ENCODE measurements at regions not wholly inside any gene's neighbourhood (a gene's known extent, or its start where the extent isn't known, plus 50 kb on each side); places are given as distances from the start of the nearest gene placed in this dataset.

DNA sequence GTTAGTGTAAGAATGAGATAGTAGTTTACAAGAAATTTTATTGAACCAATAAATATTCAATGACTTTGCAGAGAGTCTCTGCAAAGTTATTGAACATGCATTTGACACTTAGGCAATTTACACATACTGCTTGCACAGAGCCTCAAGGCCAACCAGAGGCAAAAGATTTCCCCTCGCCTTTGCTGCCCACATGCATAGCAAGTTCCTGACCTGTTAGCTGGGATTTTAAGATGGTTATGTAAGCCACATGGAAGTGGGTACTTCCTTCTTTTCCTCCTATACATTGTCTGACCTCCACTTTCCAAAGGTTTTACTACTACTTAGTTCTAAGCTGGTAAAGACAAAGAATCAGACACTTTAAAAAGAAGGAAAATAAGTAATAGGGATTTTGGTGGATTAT is 430.1 kb upstream of the FRG1 start:
- H3K27ac ChIP-seq (replicated peaks in 1 of 4), result no peak overlapping the region
- TF ChIP-seq, protein P1, sequence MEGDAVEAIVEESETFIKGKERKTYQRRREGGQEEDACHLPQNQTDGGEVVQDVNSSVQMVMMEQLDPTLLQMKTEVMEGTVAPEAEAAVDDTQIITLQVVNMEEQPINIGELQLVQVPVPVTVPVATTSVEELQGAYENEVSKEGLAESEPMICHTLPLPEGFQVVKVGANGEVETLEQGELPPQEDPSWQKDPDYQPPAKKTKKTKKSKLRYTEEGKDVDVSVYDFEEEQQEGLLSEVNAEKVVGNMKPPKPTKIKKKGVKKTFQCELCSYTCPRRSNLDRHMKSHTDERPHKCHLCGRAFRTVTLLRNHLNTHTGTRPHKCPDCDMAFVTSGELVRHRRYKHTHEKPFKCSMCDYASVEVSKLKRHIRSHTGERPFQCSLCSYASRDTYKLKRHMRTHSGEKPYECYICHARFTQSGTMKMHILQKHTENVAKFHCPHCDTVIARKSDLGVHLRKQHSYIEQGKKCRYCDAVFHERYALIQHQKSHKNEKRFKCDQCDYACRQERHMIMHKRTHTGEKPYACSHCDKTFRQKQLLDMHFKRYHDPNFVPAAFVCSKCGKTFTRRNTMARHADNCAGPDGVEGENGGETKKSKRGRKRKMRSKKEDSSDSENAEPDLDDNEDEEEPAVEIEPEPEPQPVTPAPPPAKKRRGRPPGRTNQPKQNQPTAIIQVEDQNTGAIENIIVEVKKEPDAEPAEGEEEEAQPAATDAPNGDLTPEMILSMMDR (IDR thresholded peaks at IDR 0.05), result no peak
- TF ChIP-seq POLR2A (IDR thresholded peaks at IDR 0.05; ENCODE audit: low read depth), result no peak
- TF ChIP-seq EP300 (IDR thresholded peaks at IDR 0.05), result no peak
- no peak for TF ChIP-seq POLR2AphosphoS5 (IDR thresholded peaks at IDR 0.05)
- no peak for DNase-seq (ENCODE audit: extremely low spot score)
- H3K36me3 ChIP-seq, result no peaks in the 10 kb centered on the region
- 81% methylated on average over 1 of the region's 1 CpG for WGBS
- no peak overlapping the region for H3K4me3 ChIP-seq
- no peaks in the 10 kb centered on the region for H3K4me1 ChIP-seq
- no peaks in the 10 kb centered on the region for H3K27me3 ChIP-seq
- no peaks in the 10 kb centered on the region for H3K9me3 ChIP-seq
- intact Hi-C loops (cut with DNase I), result no loop called here

DNA sequence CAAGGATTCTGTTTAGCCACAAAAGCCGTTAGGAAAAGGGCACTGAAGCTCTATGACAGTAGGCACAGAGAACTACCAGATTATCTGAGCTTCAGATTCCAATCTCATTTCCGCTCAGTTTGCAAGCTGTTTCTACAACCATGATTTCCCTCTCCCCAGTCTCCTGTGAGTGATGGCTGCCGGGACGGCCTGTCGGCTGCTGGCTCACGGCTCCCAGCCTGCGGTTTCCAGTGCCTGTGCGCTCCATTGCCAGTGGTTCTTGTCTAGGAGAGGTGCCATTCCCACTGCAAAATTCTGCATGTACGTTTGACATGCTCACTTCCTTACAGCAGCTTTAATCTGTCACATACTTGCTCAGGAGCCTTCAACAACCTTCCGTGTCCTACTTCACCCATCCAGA is 429.1 kb upstream of the FRG1 start:
- Histone ChIP-seq H3K27me3 (no peaks in the 10 kb centered on the region), H3K27ac (replicated peaks in 1 of 4) (no peak overlapping the region), H3K4me1 (no peaks in the 10 kb centered on the region), H3K4me3 (no peak overlapping the region), H3K36me3 (no peaks in the 10 kb centered on the region), H3K9me3 (no peaks in the 10 kb centered on the region)
- TF ChIP-seq, protein P1 (IDR thresholded peaks at IDR 0.05), result no peak
- no peak for TF ChIP-seq POLR2AphosphoS5 (IDR thresholded peaks at IDR 0.05)
- TF ChIP-seq EP300 (IDR thresholded peaks at IDR 0.05), result no peak
- TF ChIP-seq POLR2A (IDR thresholded peaks at IDR 0.05; ENCODE audit: low read depth), result no peak
- WGBS, result 96% methylated on average over 10 of the region's 10 CpGs
- no peak for DNase-seq (ENCODE audit: extremely low spot score)
- intact Hi-C loops (cut with DNase I), result no loop called here

DNA sequence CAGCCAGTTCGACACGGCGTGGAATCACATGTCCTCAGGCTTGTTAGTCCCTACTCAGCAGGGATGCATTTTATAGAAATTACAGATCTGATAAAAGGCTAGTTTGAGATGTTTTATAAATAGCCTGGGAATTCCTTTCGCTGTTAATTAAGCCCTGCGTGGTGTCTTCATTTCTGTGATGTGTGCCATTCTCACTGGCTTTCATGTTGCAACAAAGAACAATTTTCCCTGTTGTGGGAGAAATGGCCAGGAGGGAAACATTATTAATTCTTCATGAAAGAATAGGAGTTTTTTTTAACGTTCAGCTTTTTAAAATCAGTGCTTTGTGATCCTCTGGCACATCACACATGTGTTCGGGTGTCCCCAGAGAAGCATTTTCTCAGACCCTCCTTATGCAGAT is 427.3 kb upstream of the FRG1 start:
- no peak for DNase-seq (ENCODE audit: extremely low spot score)
- WGBS, result 74% methylated on average over 7 of the region's 7 CpGs

DNA sequence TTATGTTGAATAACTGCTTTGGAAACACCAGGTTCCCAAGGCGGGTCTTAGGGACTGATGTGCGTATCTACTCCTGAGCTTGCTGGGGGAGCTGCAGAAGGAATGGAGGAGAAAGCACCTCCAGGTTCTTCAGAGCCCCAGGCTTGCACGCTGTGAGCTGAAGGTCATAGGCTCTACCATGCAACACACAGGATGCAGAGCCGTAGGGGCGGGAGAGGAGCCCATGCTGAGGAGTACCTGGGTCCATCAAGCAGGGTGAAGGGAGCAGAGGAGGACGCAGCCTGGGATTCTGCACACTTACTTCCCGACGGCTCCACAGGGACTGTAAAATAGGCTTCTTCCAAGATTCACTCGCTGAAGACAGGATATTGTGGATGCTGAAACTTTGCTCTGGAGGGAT is 426.5 kb upstream of the FRG1 start:
- Histone ChIP-seq H3K9me3 (no peaks in the 10 kb centered on the region), H3K4me3 (no peak overlapping the region), H3K36me3 (no peaks in the 10 kb centered on the region), H3K27ac (replicated peaks in 1 of 4) (no peak overlapping the region), H3K4me1 (no peaks in the 10 kb centered on the region), H3K27me3 (no peaks in the 10 kb centered on the region)
- TF ChIP-seq, protein P1 (IDR thresholded peaks at IDR 0.05), result no peak
- no peak for DNase-seq (ENCODE audit: extremely low spot score)
- 91% methylated on average over 9 of the region's 9 CpGs for whole genome bisulfite sequencing
- intact Hi-C loops (cut with DNase I), result no loop called here

More for the DNA sequence above, 427.3 kb upstream of the FRG1 start:
- Histone ChIP-seq H3K36me3 (no peaks in the 10 kb centered on the region), H3K27ac (replicated peaks in 1 of 4) (no peak overlapping the region), H3K4me3 (no peak overlapping the region), H3K27me3 (no peaks in the 10 kb centered on the region), H3K4me1 (no peaks in the 10 kb centered on the region), H3K9me3 (no peaks in the 10 kb centered on the region)
- TF ChIP-seq, protein P1 (IDR thresholded peaks at IDR 0.05), result no peak
- no peak for TF ChIP-seq EP300 (IDR thresholded peaks at IDR 0.05)
- no peak for TF ChIP-seq POLR2AphosphoS5 (IDR thresholded peaks at IDR 0.05)
- TF ChIP-seq POLR2A (IDR thresholded peaks at IDR 0.05; ENCODE audit: low read depth), result no peak
- intact Hi-C loops (cut with DNase I), result no loop called here

DNA sequence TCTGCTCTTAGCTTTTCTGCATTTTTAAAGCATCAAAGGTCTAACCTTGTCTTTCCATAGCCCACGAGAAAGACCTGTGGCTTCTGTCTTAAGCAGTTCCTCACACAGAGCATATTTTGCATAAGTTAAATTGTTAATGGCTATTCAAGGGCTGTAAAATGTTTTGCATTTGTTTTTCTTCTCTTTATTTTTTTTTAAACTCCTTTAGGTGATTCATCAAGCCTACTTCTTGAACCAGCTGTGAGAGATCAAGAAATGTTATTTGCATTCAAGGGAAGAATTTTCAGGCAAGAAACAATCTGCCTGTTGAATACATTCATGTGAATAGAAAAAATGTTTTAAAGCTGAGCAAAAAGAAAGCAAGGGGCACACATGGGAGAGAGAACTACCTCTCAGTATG is 423.8 kb upstream of the FRG1 start:
- H3K9me3 ChIP-seq, result no peaks in the 10 kb centered on the region
- WGBS, result 56% methylated on average over 1 of the region's 1 CpG
- H3K4me1 ChIP-seq, result no peaks in the 10 kb centered on the region
- H3K27ac ChIP-seq (replicated peaks in 1 of 4), result no peak overlapping the region
- H3K4me3 ChIP-seq, result no peak overlapping the region
- H3K27me3 ChIP-seq, result no peaks in the 10 kb centered on the region
- TF ChIP-seq EP300 (IDR thresholded peaks at IDR 0.05) (no peak), POLR2AphosphoS5 (IDR thresholded peaks at IDR 0.05) (no peak)
- TF ChIP-seq, protein P1 (IDR thresholded peaks at IDR 0.05), result no peak
- intact Hi-C loops (cut with DNase I), result no loop called here
- no peak for DNase-seq (ENCODE audit: extremely low spot score)
- no peaks in the 10 kb centered on the region for H3K36me3 ChIP-seq
